Motor neuron (in vitro differentiated cells): ENCODE measurements at regions not wholly inside any gene's neighbourhood (a gene's known extent, or its start where the extent isn't known, plus 50 kb on each side); places are given as distances from the start of the nearest gene placed in this dataset.

Experiments used
- ATAC-seq, 8 experiments: fragments of 200-7000 bp; cut with Tn5 transposase; replicated peaks in 6 of 8; 2 replicates each; pipeline ENCODE4 v1.8.0; 2021; ENCODE audit warnings: mild to moderate bottlenecking in 8 of 8, moderate library complexity in 8 of 8
- H3K27ac ChIP-seq, 2 donors: fragments of 250-450 bp; sonication (Bioruptor Pico); 2 replicates each; pipeline ENCODE4 v1.9.0; 2021; ENCODE audit warnings: antibody characterized with exemption in 2 of 2, mild to moderate bottlenecking in 2 of 2, moderate library complexity in 1 of 2
- H3K4me1 ChIP-seq, 2 donors: fragments of 250-450 bp; sonication (Bioruptor Pico); replicated peaks in 1 of 2; 2 replicates each; pipeline ENCODE4 v1.6.1; 2021; ENCODE audit warnings: antibody characterized with exemption in 2 of 2, mild to moderate bottlenecking in 2 of 2, moderate library complexity in 1 of 2
- H3K4me3 ChIP-seq, 5 donors: fragments of 250-450 bp; sonication (Bioruptor Pico); 2 replicates each; pipeline ENCODE4 v1.9.0; 2021; ENCODE audit warnings: antibody characterized with exemption in 5 of 5, mild to moderate bottlenecking in 5 of 5, moderate library complexity in 4 of 5
- WGBS, 10 experiments: fragments of 450-650 bp; shearing (Covaris generic); methylation state at CpG; one replicate each; pipeline ENCODE4 v1.0.0; 2022; 5-methylcytosine and 5-hydroxymethylcytosine counted together
- in situ Hi-C, 9 experiments: fragments of 400-800 bp; cut with MboI; loops; one replicate each; pipeline ENCODE4 v1.15.0; 2021; ENCODE audit warnings: low sequenced_read_pairs in 9 of 9, low pct_unique_long_range_greater_than_20kb in 2 of 9; ENCODE audit not compliant: unreplicated experiment in 9 of 9

- no peak overlapping the region for H3K27ac ChIP-seq
- H3K4me1 ChIP-seq = peaks cover 0 to 4% of the 10 kb centered on the region in 2 donors
- in situ Hi-C loops = no loop called here
- WGBS, 10 experiments = 0 to 100% (median 57%) methylated on average over 1 to 3 of the region's 3 CpGs; no CpG with 5 or more reads in 4 of the 10 experiments
- no peak for ATAC-seq
- no peak overlapping the region for H3K4me3 ChIP-seq
These were observed 374.6 kb upstream of the ARGLU1 start for GRCh38 chr13:106942563-106942962.

GRCh38 chr13:106941779-106942178 lies 373.8 kb upstream of the ARGLU1 start:
- no peak overlapping the region for H3K4me3 ChIP-seq
- in situ Hi-C loops = no loop called here
- peaks cover 0 to 4% of the 10 kb centered on the region in 2 donors for H3K4me1 ChIP-seq
- 39 to 100% (median 83%) methylated on average over 1 to 7 of the region's 8 CpGs; no CpG with 5 or more reads in 1 of the 10 experiments for WGBS, 10 experiments
- H3K27ac ChIP-seq = no peak overlapping the region
- no peak for ATAC-seq

GRCh38 chr13:106927421-106927820 lies 359.5 kb upstream of the ARGLU1 start:
- H3K27ac ChIP-seq = no peak overlapping the region
- H3K4me1 ChIP-seq = no peaks in the 10 kb centered on the region
- in situ Hi-C loops = no loop called here
- H3K4me3 ChIP-seq = no peak overlapping the region
- WGBS, 10 experiments = 0 to 100% (median 90%) methylated on average over 1 of the region's 1 CpG; no CpG with 5 or more reads in 3 of the 10 experiments
- ATAC-seq = no peak

DNA sequence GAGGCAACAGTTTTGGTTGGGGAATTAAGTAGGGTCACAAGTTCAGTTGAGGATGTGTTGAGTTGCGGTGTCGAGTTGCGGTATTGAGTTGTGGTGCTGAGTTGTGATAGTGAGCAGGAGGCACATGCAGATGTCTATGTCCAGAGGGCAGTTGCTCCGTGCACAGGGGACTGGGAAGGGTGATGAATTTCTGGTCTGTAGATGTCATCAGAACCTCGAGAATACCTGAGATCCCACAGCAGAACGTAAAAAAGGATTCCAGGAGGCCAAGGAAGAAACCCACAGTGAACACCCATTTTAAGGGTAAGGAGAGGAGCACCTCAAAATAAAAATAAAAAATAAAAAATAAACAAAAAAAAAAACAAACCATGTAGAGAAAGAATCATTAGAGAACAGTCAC lies 354.4 kb upstream of the ARGLU1 start:
- Histone ChIP-seq H3K4me1 (peaks cover 13 to 20% of the 10 kb centered on the region in 2 donors), H3K4me3 (no peak overlapping the region), H3K27ac (no peak overlapping the region)
- in situ Hi-C loops = no loop called here
- 25 to 98% (median 86%) methylated on average over 3 to 6 of the region's 6 CpGs; no CpG with 5 or more reads in 1 of the 10 experiments for WGBS, 10 experiments
- no peak for ATAC-seq

DNA sequence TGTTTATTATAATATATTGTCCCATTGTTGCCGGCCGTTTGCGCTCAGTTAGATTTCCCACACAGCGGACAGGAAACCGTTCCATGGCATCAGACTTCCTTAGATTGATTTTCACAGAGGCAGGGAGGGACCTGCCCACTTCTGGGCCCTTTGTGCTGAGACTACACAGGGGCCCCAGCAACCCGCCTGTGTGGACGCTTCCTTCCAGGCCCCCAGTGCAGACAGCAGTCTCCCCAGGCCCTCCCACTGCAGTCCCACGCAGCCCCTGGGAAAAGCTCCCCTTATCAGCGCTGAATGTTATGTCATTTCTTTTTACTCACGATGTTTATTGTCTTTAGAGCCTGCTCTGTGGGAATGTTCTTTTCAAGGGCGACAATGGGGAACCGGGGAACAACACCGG lies 351.7 kb upstream of the ARGLU1 start:
- WGBS, 10 experiments = 0 to 97% (median 4%) methylated on average over 1 to 13 of the region's 13 CpGs; no CpG with 5 or more reads in 1 of the 10 experiments
- Histone ChIP-seq H3K4me3 (peak overlapping the region in 2 of 5 donors; percentile 1 to 16), H3K27ac (no peak overlapping the region), H3K4me1 (peaks cover 13 to 20% of the 10 kb centered on the region in 2 donors)
- in situ Hi-C loops = no loop called here
- peak in 5 of 8 experiments; percentile 63 to 81 (median 79) for ATAC-seq

DNA sequence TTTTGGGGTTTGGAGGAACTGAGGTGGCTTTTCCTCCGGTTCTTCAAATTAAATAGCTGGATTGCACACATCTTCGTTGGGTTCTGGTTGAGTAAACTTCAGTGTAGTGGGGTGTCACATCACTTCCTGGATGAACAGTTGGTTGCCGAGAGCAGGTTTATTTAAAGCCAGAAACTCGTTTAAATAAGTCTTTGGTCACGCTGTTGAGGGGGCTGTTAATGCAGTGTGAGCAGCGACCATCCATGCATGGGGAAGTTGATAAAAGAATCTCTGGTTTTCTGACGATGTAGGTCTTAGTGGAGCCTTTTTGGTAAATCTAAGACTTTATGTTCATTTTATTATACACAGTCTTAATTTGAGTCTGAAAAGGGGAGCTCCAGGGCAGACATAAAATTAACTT lies 351.2 kb upstream of the ARGLU1 start:
- 0 to 65% (median 17%) methylated on average over 2 to 6 of the region's 7 CpGs; no CpG with 5 or more reads in 2 of the 10 experiments for WGBS, 10 experiments
- no peak overlapping the region for H3K27ac ChIP-seq
- in situ Hi-C loops = no loop called here
- H3K4me1 ChIP-seq = peaks cover 13 to 20% of the 10 kb centered on the region in 2 donors
- peak overlapping the region in 2 of 5 donors; percentile 1 to 16 for H3K4me3 ChIP-seq
- ATAC-seq = no peak

DNA sequence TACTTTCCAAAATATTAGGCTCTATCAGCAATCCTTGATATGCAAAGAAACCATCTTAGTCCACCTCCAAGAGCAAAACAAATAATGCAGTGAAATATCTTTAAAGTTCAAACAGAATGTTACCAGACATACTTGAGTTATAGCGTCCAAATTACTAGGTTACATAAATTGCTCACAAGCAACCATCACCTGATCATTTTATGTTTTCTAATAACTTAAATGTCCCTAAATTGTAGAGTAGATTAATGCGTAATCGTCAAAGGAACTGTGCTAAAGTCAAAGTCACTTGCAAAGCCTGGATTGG lies 350.6 kb upstream of the ARGLU1 start:
- in situ Hi-C loops = no loop called here
- no peak for ATAC-seq
- H3K4me1 ChIP-seq = peaks cover 13 to 20% of the 10 kb centered on the region in 2 donors

DNA sequence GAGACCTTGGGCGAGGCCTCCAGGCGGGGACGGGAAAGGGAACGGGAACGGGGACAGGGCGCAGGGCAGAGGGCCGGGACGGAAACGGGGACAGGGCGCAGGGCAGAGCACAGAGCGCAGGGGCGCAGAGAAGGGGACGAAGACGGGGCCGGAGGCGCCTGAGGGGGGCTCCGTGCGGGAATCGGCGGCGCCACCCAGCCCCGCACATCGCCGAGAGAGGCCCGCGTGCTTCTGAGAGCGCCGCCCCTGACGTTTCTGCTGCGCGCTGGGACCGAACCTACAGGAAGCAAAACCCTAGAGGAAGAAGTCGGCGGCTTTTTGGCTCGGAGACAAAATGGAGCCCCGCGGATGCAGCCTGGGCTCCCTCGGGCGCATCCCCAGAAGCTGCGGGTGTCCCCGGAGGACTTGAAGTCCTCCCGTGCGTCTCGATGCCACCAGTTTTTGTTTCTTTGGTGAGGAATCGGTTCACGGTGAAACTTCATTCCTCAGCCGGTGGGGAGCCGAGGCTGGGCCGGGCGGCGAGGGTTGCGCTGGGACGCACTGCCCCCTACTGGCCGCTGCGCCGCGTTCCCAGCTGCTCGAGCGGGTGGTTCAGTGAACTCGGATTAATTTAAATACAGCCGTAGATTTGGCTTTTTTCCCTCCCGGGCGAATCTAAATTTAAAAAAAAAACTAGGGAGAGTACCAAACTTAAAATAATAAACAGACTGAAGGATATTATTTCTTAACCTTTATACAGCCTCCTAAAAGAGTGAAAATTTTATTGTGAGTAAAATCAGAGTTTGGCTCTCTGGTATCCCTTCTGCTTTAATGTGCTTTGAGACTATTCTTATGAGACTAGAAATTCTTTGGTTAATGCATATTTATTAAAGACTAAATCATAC lies 350.0 kb upstream of the ARGLU1 start:
- Histone ChIP-seq H3K27ac (no peak overlapping the region), H3K4me1 (peaks cover 13 to 20% of the 10 kb centered on the region in 2 donors), H3K4me3 (peak overlapping the region; percentile 37 to 49 (median 43))
- ATAC-seq = peak; percentile 89 to 99 (median 94)
- 0 to 2% (median 0%) methylated on average over 2 to 24 of the region's 63 CpGs for WGBS, 10 experiments
- in situ Hi-C loops = no loop called here

More for the DNA sequence above, 350.6 kb upstream of the ARGLU1 start:
- WGBS, 10 experiments = 27 to 70% (median 36%) methylated on average over 2 to 3 of the region's 3 CpGs; no CpG with 5 or more reads in 3 of the 10 experiments
- H3K4me3 ChIP-seq = no peak overlapping the region
- no peak overlapping the region for H3K27ac ChIP-seq

GRCh38 chr13:106917024-106917571 lies 349.2 kb upstream of the ARGLU1 start:
- Histone ChIP-seq H3K27ac (no peak overlapping the region), H3K4me3 (peak overlapping the region in 2 of 5 donors; percentile 43 to 49), H3K4me1 (peaks cover 13 to 20% of the 10 kb centered on the region in 2 donors)
- 40 to 92% (median 81%) methylated on average over 1 to 10 of the region's 33 CpGs; no CpG with 5 or more reads in 2 of the 10 experiments for WGBS, 10 experiments
- in situ Hi-C loops = no loop called here
- ATAC-seq = no peak

GRCh38 chr13:106916329-106916976 lies 348.5 kb upstream of the ARGLU1 start:
- Histone ChIP-seq H3K4me1 (peaks cover 13 to 20% of the 10 kb centered on the region in 2 donors), H3K4me3 (no peak overlapping the region), H3K27ac (no peak overlapping the region)
- 19 to 88% (median 72%) methylated on average over 2 to 12 of the region's 15 CpGs; no CpG with 5 or more reads in 1 of the 10 experiments for WGBS, 10 experiments
- no peak for ATAC-seq
- in situ Hi-C loops = no loop called here

GRCh38 chr13:106915146-106915545 lies 347.2 kb upstream of the ARGLU1 start:
- Histone ChIP-seq H3K27ac (no peak overlapping the region), H3K4me3 (no peak overlapping the region), H3K4me1 (peaks cover 12 to 20% of the 10 kb centered on the region in 2 donors)
- in situ Hi-C loops = no loop called here
- WGBS, 10 experiments = 36 to 100% (median 68%) methylated on average over 1 to 3 of the region's 3 CpGs; no CpG with 5 or more reads in 1 of the 10 experiments
- no peak for ATAC-seq

DNA sequence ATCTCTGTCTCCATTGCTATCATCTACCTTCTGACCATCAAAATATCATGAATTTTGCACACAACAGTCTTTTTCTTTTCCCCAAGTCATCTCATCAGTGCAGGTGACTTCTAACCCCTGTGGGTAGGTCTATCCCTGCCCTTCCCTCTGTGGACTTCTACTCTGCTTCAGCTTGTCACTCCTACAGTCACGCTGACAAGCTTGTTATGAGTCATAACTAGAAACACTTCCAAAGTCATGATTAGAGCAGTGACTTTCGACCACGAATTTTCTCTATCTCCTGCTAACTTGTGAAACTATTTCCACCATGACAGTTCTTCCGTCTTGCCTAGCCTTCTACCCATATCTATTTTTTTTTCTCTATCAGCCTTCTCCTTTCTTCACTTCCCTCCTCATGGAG lies 343.7 kb upstream of the ARGLU1 start:
- H3K4me3 ChIP-seq = no peak overlapping the region
- no peak overlapping the region for H3K27ac ChIP-seq
- ATAC-seq = no peak
- WGBS, 10 experiments = 11 to 100% (median 58%) methylated on average over 1 to 4 of the region's 4 CpGs; no CpG with 5 or more reads in 1 of the 10 experiments
- peaks cover 8 to 14% of the 10 kb centered on the region in 2 donors for H3K4me1 ChIP-seq
- in situ Hi-C loops = no loop called here

GRCh38 chr13:106911020-106911419 lies 343.1 kb upstream of the ARGLU1 start:
- no peak overlapping the region for H3K4me3 ChIP-seq
- H3K27ac ChIP-seq = no peak overlapping the region
- WGBS, 10 experiments = 0 to 93% (median 80%) methylated on average over 2 to 5 of the region's 5 CpGs; no CpG with 5 or more reads in 1 of the 10 experiments
- no peak for ATAC-seq
- in situ Hi-C loops = no loop called here
- peaks cover 8 to 14% of the 10 kb centered on the region in 2 donors for H3K4me1 ChIP-seq
